Right renal cortex interstitium (tissue), 3 donors: ENCODE measurements at regions not wholly inside any gene's neighbourhood (a gene's known extent, or its start where the extent isn't known, plus 50 kb on each side); places are given as distances from the start of the nearest gene placed in this dataset.
"Not testable (repeated sequence)": the region's sequence is repeated elsewhere in the genome, so short reads cannot be mapped to it uniquely, and the experiment has no call there.

Experiments used
- DNase-seq, 3 donors: peaks; one replicate each; pipeline ENCODE4 v3.0.0-alpha.2; 2013; ENCODE audit warnings: low read depth in 3 of 3, low spot score in 2 of 3

GRCh38 chr5:135145985-135146384 lies 112.0 kb upstream of the PITX1 start:
- no peak for DNase-seq

GRCh38 chr5:135143682-135144081 lies 109.7 kb upstream of the PITX1 start:
- not testable (repeated sequence) for DNase-seq

- DNase-seq: no peak
Observed at GRCh38 chr5:135141303-135142268, 107.6 kb upstream of the PITX1 start.

GRCh38 chr5:135140446-135141204 lies 106.6 kb upstream of the PITX1 start:
- no peak for DNase-seq

- no peak for DNase-seq
Observed at GRCh38 chr5:135139381-135140134, 105.5 kb upstream of the PITX1 start.

GRCh38 chr5:135138116-135138850 lies 104.3 kb upstream of the PITX1 start:
- DNase-seq: no peak

GRCh38 chr5:135137146-135137915 lies 103.3 kb upstream of the PITX1 start:
- DNase-seq: no peak

GRCh38 chr5:135136546-135136945 lies 102.5 kb upstream of the PITX1 start:
- DNase-seq: no peak

- DNase-seq: no peak
Observed at GRCh38 chr5:135135530-135136226, 101.7 kb upstream of the PITX1 start.

GRCh38 chr5:135134691-135135381 lies 100.8 kb upstream of the PITX1 start:
- no peak for DNase-seq

- DNase-seq: no peak
Observed at GRCh38 chr5:135133698-135134515, 99.9 kb upstream of the PITX1 start.

- no peak for DNase-seq
Observed at GRCh38 chr5:135133181-135133580, 99.2 kb upstream of the PITX1 start.

GRCh38 chr5:135131801-135132680 lies 98.0 kb upstream of the PITX1 start:
- DNase-seq: no peak

- no peak for DNase-seq
Observed at GRCh38 chr5:135130261-135131215, 96.5 kb upstream of the PITX1 start.

- DNase-seq: no peak
Observed at GRCh38 chr5:135129307-135129706, 95.3 kb upstream of the PITX1 start.
